ENCODE measurements at regions not wholly inside any gene's neighbourhood (a gene's known extent, or its start where the extent isn't known, plus 50 kb on each side); places are given as distances from the start of the nearest gene placed in this dataset.

GRCh38 chr13:34640179-34640992 lies 301.7 kb upstream of the NBEA start:
- no peaks in the 10 kb centered on the region for H3K36me3 ChIP-seq
- no peak overlapping the region for H3K27ac ChIP-seq
- TF ChIP-seq POLR2AphosphoS5 (IDR thresholded peaks at IDR 0.05; ENCODE audit: insufficient read depth in 1 of 2, low read depth in 1 of 2) (no peak), CTCF (IDR thresholded peaks at IDR 0.05) (no peak), POLR2A (IDR thresholded peaks at IDR 0.05) (no peak)
- no peaks in the 10 kb centered on the region for H3K27me3 ChIP-seq
- DNase-seq (ENCODE audit: extremely low spot score in 2 of 2) = no peak
- intact Hi-C loops (cut with DNase I) = no loop called here
- H3K4me3 ChIP-seq = no peak overlapping the region
- H3K4me1 ChIP-seq = no peaks in the 10 kb centered on the region
- no peaks in the 10 kb centered on the region for H3K9me3 ChIP-seq

DNA sequence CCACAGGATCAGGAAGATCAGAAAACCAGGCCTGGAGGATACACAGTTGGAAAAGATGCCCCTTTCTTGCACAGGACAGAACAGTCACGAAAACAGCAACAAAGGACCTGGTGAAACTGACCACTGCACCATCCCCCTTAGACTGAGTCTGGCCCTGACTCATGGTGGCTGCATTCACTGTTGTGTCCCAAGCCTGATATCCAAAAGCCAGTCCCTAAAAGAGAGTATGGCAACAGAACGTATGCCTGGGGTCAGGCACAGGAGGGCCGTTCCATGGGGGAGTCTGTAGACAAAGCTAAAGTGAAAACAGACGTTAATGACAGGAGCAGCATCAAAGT lies 301.1 kb upstream of the NBEA start:
- H3K36me3 ChIP-seq = no peaks in the 10 kb centered on the region
- DNase-seq (ENCODE audit: extremely low spot score in 2 of 2) = no peak

GRCh38 chr13:34647379-34648150 lies 294.5 kb upstream of the NBEA start:
- Histone ChIP-seq H3K9me3 (no peaks in the 10 kb centered on the region), H3K4me3 (no peak overlapping the region), H3K27ac (no peak overlapping the region), H3K36me3 (no peaks in the 10 kb centered on the region), H3K4me1 (no peaks in the 10 kb centered on the region), H3K27me3 (no peaks in the 10 kb centered on the region)
- no peak for DNase-seq (ENCODE audit: extremely low spot score in 2 of 2)
- intact Hi-C loops (cut with DNase I) = no loop called here
- TF ChIP-seq POLR2AphosphoS5 (IDR thresholded peaks at IDR 0.05; ENCODE audit: insufficient read depth in 1 of 2, low read depth in 1 of 2) (no peak), POLR2A (IDR thresholded peaks at IDR 0.05) (no peak), CTCF (IDR thresholded peaks at IDR 0.05) (no peak)

More for the DNA sequence above, 301.1 kb upstream of the NBEA start:
- H3K4me1 ChIP-seq = no peaks in the 10 kb centered on the region
- no peak overlapping the region for H3K4me3 ChIP-seq
- TF ChIP-seq POLR2A (IDR thresholded peaks at IDR 0.05) (no peak), POLR2AphosphoS5 (IDR thresholded peaks at IDR 0.05; ENCODE audit: insufficient read depth in 1 of 2, low read depth in 1 of 2) (no peak), CTCF (IDR thresholded peaks at IDR 0.05) (no peak)
- no peaks in the 10 kb centered on the region for H3K27me3 ChIP-seq
- no peak overlapping the region for H3K27ac ChIP-seq
- intact Hi-C loops (cut with DNase I) = no loop called here
- no peaks in the 10 kb centered on the region for H3K9me3 ChIP-seq

DNA sequence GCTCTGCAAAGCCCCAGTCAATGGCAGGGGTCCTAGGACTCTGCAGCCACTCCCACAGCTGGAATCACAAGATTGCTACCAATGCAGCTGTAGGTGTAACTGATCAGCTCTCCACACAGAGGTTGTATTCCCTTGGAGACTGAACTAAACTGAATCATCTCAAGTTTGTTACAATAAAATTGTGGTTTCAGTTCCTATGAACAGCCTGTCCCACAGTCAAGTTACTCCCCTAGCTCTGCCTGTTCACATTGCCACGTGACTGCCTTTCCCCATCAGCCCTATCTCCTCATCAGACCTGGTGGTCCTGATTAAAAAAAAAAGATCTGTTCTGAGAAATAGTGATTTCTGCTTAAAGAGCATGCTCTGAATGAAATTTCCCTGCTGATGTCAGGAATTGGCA lies 287.9 kb upstream of the NBEA start:
- intact Hi-C loops (cut with DNase I) = no loop called here
- TF ChIP-seq CTCF (IDR thresholded peaks at IDR 0.05) (no peak), POLR2AphosphoS5 (IDR thresholded peaks at IDR 0.05; ENCODE audit: insufficient read depth in 1 of 2, low read depth in 1 of 2) (no peak), POLR2A (IDR thresholded peaks at IDR 0.05) (no peak)
- DNase-seq (ENCODE audit: extremely low spot score in 2 of 2) = no peak

GRCh38 chr13:34654647-34655046 lies 287.4 kb upstream of the NBEA start:
- intact Hi-C loops (cut with DNase I) = no loop called here
- H3K9me3 ChIP-seq = no peaks in the 10 kb centered on the region
- no peak overlapping the region for H3K4me3 ChIP-seq
- DNase-seq (ENCODE audit: extremely low spot score in 2 of 2) = no peak
- H3K27me3 ChIP-seq = no peaks in the 10 kb centered on the region
- H3K27ac ChIP-seq = no peak overlapping the region
- peaks cover 4% of the 10 kb centered on the region for H3K4me1 ChIP-seq
- no peaks in the 10 kb centered on the region for H3K36me3 ChIP-seq
- no peak for TF ChIP-seq POLR2AphosphoS5 (IDR thresholded peaks at IDR 0.05; ENCODE audit: insufficient read depth in 1 of 2, low read depth in 1 of 2)
- TF ChIP-seq POLR2A (IDR thresholded peaks at IDR 0.05) = no peak
- no peak for TF ChIP-seq CTCF (IDR thresholded peaks at IDR 0.05)

More for the DNA sequence above, 287.9 kb upstream of the NBEA start:
- no peaks in the 10 kb centered on the region for H3K9me3 ChIP-seq
- no peak overlapping the region for H3K4me3 ChIP-seq
- H3K27me3 ChIP-seq = no peaks in the 10 kb centered on the region
- H3K4me1 ChIP-seq = peaks cover 4% of the 10 kb centered on the region
- H3K27ac ChIP-seq = no peak overlapping the region
- H3K36me3 ChIP-seq = no peaks in the 10 kb centered on the region

All from vagina (tissue), 2 donors.